ENCODE measurements at regions not wholly inside any gene's neighbourhood (a gene's known extent, or its start where the extent isn't known, plus 50 kb on each side); places are given as distances from the start of the nearest gene placed in this dataset.

DNA sequence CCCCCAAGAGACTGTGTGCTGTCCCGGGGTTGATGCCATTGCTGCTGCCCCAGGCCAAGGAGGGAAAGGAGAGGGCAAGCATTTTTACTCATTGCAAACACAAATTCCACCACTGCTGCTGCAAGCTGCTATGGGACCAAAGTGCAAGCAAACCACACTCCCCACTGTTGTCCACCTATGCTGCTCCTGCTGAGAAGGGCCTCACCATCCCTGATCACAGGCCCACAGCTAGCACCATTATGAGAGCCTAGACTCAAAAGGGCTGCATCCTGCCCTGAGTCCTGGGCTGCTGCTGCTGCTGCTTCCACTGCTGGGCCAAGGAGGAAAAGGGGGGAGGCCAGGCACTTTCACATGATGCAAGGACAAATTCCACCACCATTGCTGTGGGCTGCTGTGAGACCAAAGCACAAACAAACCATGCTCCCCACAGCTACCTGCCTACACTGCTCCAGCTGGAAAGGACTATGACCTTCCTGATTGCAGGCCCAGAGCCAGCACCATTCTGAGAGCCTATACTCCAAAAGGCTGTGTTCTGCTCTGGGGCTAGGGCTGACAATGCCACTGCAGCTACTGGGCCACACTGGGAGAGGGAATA, 218.2 kb upstream of the ZCCHC13 start:
- POLR2A ChIA-PET (ENCODE audit: unreplicated experiment), result no interaction called here

More for the DNA sequence above, 218.2 kb upstream of the ZCCHC13 start:
- Histone ChIP-seq H3K4ac (ENCODE audit: low read depth, low read length) (no peak overlapping the region), H3K18ac (ENCODE audit: low read depth, low read length) (no peak overlapping the region), H3K9me1 (ENCODE audit: insufficient read depth, low read length) (peaks cover 3% of the 10 kb centered on the region; the same call in 1 of the 2 replicates), H3K9ac (ENCODE audit: low read depth, low read length) (no peak overlapping the region), H3K36me3 (ENCODE audit: control insufficient read depth, insufficient read depth, low read length) (peaks cover 1% of the 10 kb centered on the region; the same call in 1 of the 2 replicates), H2BK20ac (ENCODE audit: low read depth, low read length) (no peak overlapping the region), H3K9me3 (ENCODE audit: control insufficient read depth, insufficient read depth, low read length) (peaks cover 5% of the 10 kb centered on the region; the same call in 1 of the 2 replicates), H2AK9ac (replicated peaks; ENCODE audit: low read depth, low read length, poor library complexity) (no peak overlapping the region), H4K91ac (ENCODE audit: insufficient read depth, low read depth, low read length) (no peak overlapping the region), H4K8ac (ENCODE audit: low read depth in 2 of 2, low read length in 2 of 2) (no peak overlapping the region), H2AFZ (replicated peaks; ENCODE audit: low read length, poor library complexity) (no peak overlapping the region), H3K14ac (replicated peaks; ENCODE audit: low read depth, low read length) (no peak overlapping the region), H3K4me1 (ENCODE audit: control insufficient read depth, insufficient read depth, low read length) (no peaks in the 10 kb centered on the region), H3K27me3 (ENCODE audit: control insufficient read depth, insufficient read depth, low read length) (peaks cover 3% of the 10 kb centered on the region; the same call in 1 of the 2 replicates), H2BK15ac (ENCODE audit: low read depth, low read length) (no peak overlapping the region), H4K5ac (ENCODE audit: low read depth, low read length) (no peak overlapping the region), H2BK120ac (ENCODE audit: low read depth, low read length) (no peak overlapping the region), H2BK5ac (ENCODE audit: low read depth, low read length, poor library complexity, severe bottlenecking) (no peak overlapping the region), H3K4me3 (ENCODE audit: insufficient read depth, low read depth, low read length) (no peak overlapping the region), H3K27ac (ENCODE audit: insufficient read depth, low read length) (no peak overlapping the region), H3K23ac (ENCODE audit: low read depth, low read length) (no peak overlapping the region), H3K56ac (ENCODE audit: extremely low read depth, insufficient read depth, low read length) (no peak overlapping the region), H2AK5ac (ENCODE audit: low read depth, low read length) (no peak overlapping the region), H3K4me2 (ENCODE audit: low read depth, low read length) (no peak overlapping the region), H4K20me1 (ENCODE audit: insufficient read depth, low read length) (no peaks in the 10 kb centered on the region), H3K79me1 (ENCODE audit: low read depth in 1 of 2, low read length in 2 of 2) (no peaks in the 10 kb centered on the region; a peak in 1 of 4 replicates)
- dilution Hi-C loops (cut with HindIII; ENCODE audit: low sequenced_read_pairs, unreplicated experiment) (no loop called here), intact Hi-C loops (cut with micrococcal nuclease) (no loop called here), in situ Hi-C loops (cut with MboI; ENCODE audit: low sequenced_read_pairs) (no loop called here)
- CTCF ChIA-PET, result no interaction called here
- BruUV-seq (replicated peaks), result no TSS peak
- DNase-seq, result no peak
- TF ChIP-seq FOS (IDR thresholded peaks at IDR 0.05; ENCODE audit: low read depth, low read length) (no peak), CTCF (conservative IDR thresholded peaks at IDR 0.05; ENCODE audit: low read depth, low read length) (no peak), POLR2A (IDR thresholded peaks at IDR 0.05; ENCODE audit: low read depth, low read length) (no peak), MAFK (IDR thresholded peaks at IDR 0.05; ENCODE audit: low read depth, low read length) (no peak), RFX5 (IDR thresholded peaks at IDR 0.05; ENCODE audit: low read depth, low read length) (no peak), RAD21 (IDR thresholded peaks at IDR 0.05; ENCODE audit: low read length) (no peak), MXI1 (IDR thresholded peaks at IDR 0.05; ENCODE audit: borderline replicate concordance, low read depth, low read length) (no peak), ELK1 (IDR thresholded peaks at IDR 0.05; ENCODE audit: borderline replicate concordance, low read depth, low read length) (no peak)
- no peak for ATAC-seq (ENCODE audit: low read depth)
- no CpG with 5 or more reads among the region's 1 CpG for WGBS, 2 experiments (ENCODE audit: extremely low coverage in 2 of 2, insufficient read length in 1 of 2)

Data from IMR-90 (cell line).